Fibroblast of lung (primary cell): ENCODE measurements at regions not wholly inside any gene's neighbourhood (a gene's known extent, or its start where the extent isn't known, plus 50 kb on each side); places are given as distances from the start of the nearest gene placed in this dataset.
"Not testable (repeated sequence)": the region's sequence is repeated elsewhere in the genome, so short reads cannot be mapped to it uniquely, and the experiment has no call there.

Experiments used
- EZH2 ChIP-seq: IDR thresholded peaks from 2 replicates; pipeline ENCODE4 v1.5.1; 2012; ENCODE audit warnings: low read length, control low read depth, mild to moderate bottlenecking; ENCODE audit errors: missing control alignments
- TF ChIP-seq, protein P1 (sequence below), 2 donors: IDR thresholded peaks in 1 of 2; conservative IDR thresholded peaks in 1 of 2; 1 replicate in 1 of 2; 2 replicates in 1 of 2; pipeline ENCODE4 v1.5.1; 2011 to 2012; ENCODE audit warnings: low read length in 2 of 2, control low read depth in 1 of 2, inconsistent platforms in 1 of 2, low read depth in 1 of 2, mild to moderate bottlenecking in 1 of 2

DNA sequence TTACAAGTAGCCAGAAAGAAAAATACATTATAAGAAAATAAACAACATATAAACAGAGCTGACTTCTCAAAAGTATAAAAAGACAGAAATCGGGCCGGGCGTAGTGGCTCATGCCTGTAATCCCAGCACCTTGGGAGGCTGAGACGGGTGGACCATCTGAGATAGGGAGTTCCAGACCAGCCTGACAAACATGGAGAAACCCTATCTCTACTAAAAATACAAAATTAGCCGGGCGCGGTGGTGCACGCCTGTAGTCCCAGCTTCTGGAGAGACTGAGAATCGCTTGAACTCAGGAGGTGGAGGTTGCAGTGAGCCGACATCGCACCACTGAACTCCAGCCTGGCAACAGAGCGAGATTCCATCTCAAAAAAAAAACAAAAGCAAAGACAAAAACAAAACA, 373.3 kb upstream of the ARPP21 start:
- TF ChIP-seq, protein P1, sequence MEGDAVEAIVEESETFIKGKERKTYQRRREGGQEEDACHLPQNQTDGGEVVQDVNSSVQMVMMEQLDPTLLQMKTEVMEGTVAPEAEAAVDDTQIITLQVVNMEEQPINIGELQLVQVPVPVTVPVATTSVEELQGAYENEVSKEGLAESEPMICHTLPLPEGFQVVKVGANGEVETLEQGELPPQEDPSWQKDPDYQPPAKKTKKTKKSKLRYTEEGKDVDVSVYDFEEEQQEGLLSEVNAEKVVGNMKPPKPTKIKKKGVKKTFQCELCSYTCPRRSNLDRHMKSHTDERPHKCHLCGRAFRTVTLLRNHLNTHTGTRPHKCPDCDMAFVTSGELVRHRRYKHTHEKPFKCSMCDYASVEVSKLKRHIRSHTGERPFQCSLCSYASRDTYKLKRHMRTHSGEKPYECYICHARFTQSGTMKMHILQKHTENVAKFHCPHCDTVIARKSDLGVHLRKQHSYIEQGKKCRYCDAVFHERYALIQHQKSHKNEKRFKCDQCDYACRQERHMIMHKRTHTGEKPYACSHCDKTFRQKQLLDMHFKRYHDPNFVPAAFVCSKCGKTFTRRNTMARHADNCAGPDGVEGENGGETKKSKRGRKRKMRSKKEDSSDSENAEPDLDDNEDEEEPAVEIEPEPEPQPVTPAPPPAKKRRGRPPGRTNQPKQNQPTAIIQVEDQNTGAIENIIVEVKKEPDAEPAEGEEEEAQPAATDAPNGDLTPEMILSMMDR (conservative IDR thresholded peaks at IDR 0.05 in 1 of 2, IDR thresholded peaks at IDR 0.05 in 1 of 2; ENCODE audit: low read depth in 1 of 2, low read length in 2 of 2) = not testable (repeated sequence)
- TF ChIP-seq EZH2 = not testable (repeated sequence)
